ENCODE measurements at regions not wholly inside any gene's neighbourhood (a gene's known extent, or its start where the extent isn't known, plus 50 kb on each side); places are given as distances from the start of the nearest gene placed in this dataset.

DNA sequence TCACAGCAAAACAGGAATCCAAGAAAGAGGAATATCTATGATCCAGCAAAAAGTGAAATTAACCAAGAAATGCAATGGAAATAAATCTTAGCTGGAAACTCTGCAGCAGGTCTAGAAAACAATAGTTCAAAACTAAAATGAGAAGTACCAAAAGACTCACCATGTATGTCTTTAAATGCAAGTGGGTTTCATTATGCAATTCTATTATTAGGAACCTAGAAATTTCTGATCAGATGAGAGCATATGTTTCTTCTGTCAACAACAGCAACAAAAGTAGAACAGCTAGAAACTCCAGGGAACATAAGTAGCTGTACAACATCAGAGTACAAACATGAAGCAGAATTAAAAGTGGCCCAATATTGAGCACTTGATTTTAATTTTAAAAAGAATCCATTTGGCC, 304.0 kb downstream of the ARHGAP12 start:
- no peak overlapping the region for H3K4me3 ChIP-seq (ENCODE audit: low read length)
- no TSS peak for BruUV-seq (replicated peaks)
- no peak for ATAC-seq
- no peaks in the 10 kb centered on the region for H3K9me2 ChIP-seq (replicated peaks; ENCODE audit: low read length)
- intact Hi-C loops (cut with micrococcal nuclease), result no loop called here
- H2AFZ ChIP-seq (ENCODE audit: low read length), result no peak overlapping the region
- ChIA-PET POLR2A (ENCODE audit: unreplicated experiment) (interaction anchor here (0.6 kb wide), 1 partner anchor 749 kb away, joined by 4 read pairs; no protein-coding TSS in a partner anchor), CTCF (no interaction called here)
- no peak for TF ChIP-seq EZH2 (IDR thresholded peaks at IDR 0.05; ENCODE audit: low read length, unreplicated experiment)
- TF ChIP-seq, protein P1, sequence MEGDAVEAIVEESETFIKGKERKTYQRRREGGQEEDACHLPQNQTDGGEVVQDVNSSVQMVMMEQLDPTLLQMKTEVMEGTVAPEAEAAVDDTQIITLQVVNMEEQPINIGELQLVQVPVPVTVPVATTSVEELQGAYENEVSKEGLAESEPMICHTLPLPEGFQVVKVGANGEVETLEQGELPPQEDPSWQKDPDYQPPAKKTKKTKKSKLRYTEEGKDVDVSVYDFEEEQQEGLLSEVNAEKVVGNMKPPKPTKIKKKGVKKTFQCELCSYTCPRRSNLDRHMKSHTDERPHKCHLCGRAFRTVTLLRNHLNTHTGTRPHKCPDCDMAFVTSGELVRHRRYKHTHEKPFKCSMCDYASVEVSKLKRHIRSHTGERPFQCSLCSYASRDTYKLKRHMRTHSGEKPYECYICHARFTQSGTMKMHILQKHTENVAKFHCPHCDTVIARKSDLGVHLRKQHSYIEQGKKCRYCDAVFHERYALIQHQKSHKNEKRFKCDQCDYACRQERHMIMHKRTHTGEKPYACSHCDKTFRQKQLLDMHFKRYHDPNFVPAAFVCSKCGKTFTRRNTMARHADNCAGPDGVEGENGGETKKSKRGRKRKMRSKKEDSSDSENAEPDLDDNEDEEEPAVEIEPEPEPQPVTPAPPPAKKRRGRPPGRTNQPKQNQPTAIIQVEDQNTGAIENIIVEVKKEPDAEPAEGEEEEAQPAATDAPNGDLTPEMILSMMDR (conservative IDR thresholded peaks at IDR 0.05; ENCODE audit: low read depth, low read length), result no peak
- TF ChIP-seq EZH2phosphoT487 (IDR thresholded peaks at IDR 0.05; ENCODE audit: borderline replicate concordance, low read length), result no peak
- H3K9ac ChIP-seq (ENCODE audit: low read length), result no peak overlapping the region
- H3K4me2 ChIP-seq (ENCODE audit: low read length), result no peak overlapping the region
- no peaks in the 10 kb centered on the region for H3K79me2 ChIP-seq (ENCODE audit: low read length)
- no peaks in the 10 kb centered on the region for H3F3A ChIP-seq (ENCODE audit: low read length, unreplicated experiment)
- no peaks in the 10 kb centered on the region for H3K36me3 ChIP-seq (ENCODE audit: low read depth, low read length)
- no peaks in the 10 kb centered on the region for H4K20me1 ChIP-seq (ENCODE audit: low read length)
- H3K9me3 ChIP-seq (ENCODE audit: low read length), result 0 out of 2 replicates have a peak, but pooled peaks cover 4% of the 10 kb centered on the region
- no peak for DNase-seq
- H3K27me3 ChIP-seq (ENCODE audit: low read length), result no peaks in the 10 kb centered on the region
- no peaks in the 10 kb centered on the region for H3K4me1 ChIP-seq (ENCODE audit: insufficient read depth, low read length)
- no peak overlapping the region for H3K27ac ChIP-seq (ENCODE audit: low read length)

GRCh38 chr10:31623947-31624346, 304.7 kb downstream of the ARHGAP12 start:
- POLR2A ChIA-PET (ENCODE audit: unreplicated experiment), result no interaction called here
- DNase-seq, result no peak
- no TSS peak for BruUV-seq (replicated peaks)

DNA sequence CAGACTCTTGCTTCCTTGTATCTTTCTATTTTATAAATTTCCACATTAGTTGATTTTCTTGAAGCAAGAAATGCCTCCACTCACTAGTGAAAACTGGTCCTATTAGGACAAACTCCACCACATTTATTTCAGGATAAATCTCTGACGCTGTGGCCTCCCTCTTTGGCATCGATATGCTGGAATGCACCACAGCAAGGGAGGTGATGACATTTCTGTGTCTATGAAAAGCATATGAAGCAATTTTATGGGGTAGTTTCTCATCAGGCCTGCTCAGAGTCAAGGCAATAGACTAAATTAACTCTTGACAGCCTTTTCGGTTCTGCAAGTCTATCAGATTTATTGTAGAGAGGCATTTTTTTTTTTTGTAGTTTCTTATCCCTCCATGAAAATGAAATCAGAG, 304.4 kb downstream of the ZEB1 start:
- ChIA-PET CTCF (no interaction called here), POLR2A (ENCODE audit: unreplicated experiment) (no interaction called here)
- H4K20me1 ChIP-seq (ENCODE audit: low read length), result no peaks in the 10 kb centered on the region
- H3K27ac ChIP-seq (ENCODE audit: low read length), result no peak overlapping the region
- no peak overlapping the region for H3K9ac ChIP-seq (ENCODE audit: low read length)
- no peaks in the 10 kb centered on the region for H3K27me3 ChIP-seq (ENCODE audit: low read length)
- BruUV-seq (replicated peaks), result no TSS peak
- H2AFZ ChIP-seq (ENCODE audit: low read length), result no peak overlapping the region
- TF ChIP-seq, protein P1 (conservative IDR thresholded peaks at IDR 0.05; ENCODE audit: low read depth, low read length), result no peak
- TF ChIP-seq EZH2phosphoT487 (IDR thresholded peaks at IDR 0.05; ENCODE audit: borderline replicate concordance, low read length), result no peak
- TF ChIP-seq EZH2 (IDR thresholded peaks at IDR 0.05; ENCODE audit: low read length, unreplicated experiment), result no peak
- no peaks in the 10 kb centered on the region for H3K36me3 ChIP-seq (ENCODE audit: low read depth, low read length)
- H3K4me3 ChIP-seq (ENCODE audit: low read length), result no peak overlapping the region
- no peaks in the 10 kb centered on the region for H3K9me2 ChIP-seq (replicated peaks; ENCODE audit: low read length)
- no peaks in the 10 kb centered on the region for H3K4me1 ChIP-seq (ENCODE audit: insufficient read depth, low read length)
- H3K79me2 ChIP-seq (ENCODE audit: low read length), result no peaks in the 10 kb centered on the region
- H3K4me2 ChIP-seq (ENCODE audit: low read length), result no peak overlapping the region
- H3F3A ChIP-seq (ENCODE audit: low read length, unreplicated experiment), result no peaks in the 10 kb centered on the region
- DNase-seq (no peak), ATAC-seq (no peak)
- intact Hi-C loops (cut with micrococcal nuclease), result no loop called here
- 0 out of 2 replicates have a peak, but pooled peaks cover 4% of the 10 kb centered on the region for H3K9me3 ChIP-seq (ENCODE audit: low read length)

More at GRCh38 chr10:31623947-31624346, 304.7 kb downstream of the ARHGAP12 start:
- no peak overlapping the region for H3K27ac ChIP-seq (ENCODE audit: low read length)
- no peaks in the 10 kb centered on the region for H3K4me1 ChIP-seq (ENCODE audit: insufficient read depth, low read length)
- H3F3A ChIP-seq (ENCODE audit: low read length, unreplicated experiment), result no peaks in the 10 kb centered on the region
- no peak overlapping the region for H3K4me3 ChIP-seq (ENCODE audit: low read length)
- no peaks in the 10 kb centered on the region for H3K27me3 ChIP-seq (ENCODE audit: low read length)
- H2AFZ ChIP-seq (ENCODE audit: low read length), result no peak overlapping the region
- no peak overlapping the region for H3K9ac ChIP-seq (ENCODE audit: low read length)
- intact Hi-C loops (cut with micrococcal nuclease), result no loop called here
- no peaks in the 10 kb centered on the region for H3K79me2 ChIP-seq (ENCODE audit: low read length)
- no peaks in the 10 kb centered on the region for H3K9me2 ChIP-seq (replicated peaks; ENCODE audit: low read length)
- TF ChIP-seq EZH2phosphoT487 (IDR thresholded peaks at IDR 0.05; ENCODE audit: borderline replicate concordance, low read length), result no peak
- TF ChIP-seq EZH2 (IDR thresholded peaks at IDR 0.05; ENCODE audit: low read length, unreplicated experiment), result no peak
- TF ChIP-seq, protein P1 (conservative IDR thresholded peaks at IDR 0.05; ENCODE audit: low read depth, low read length), result no peak
- H3K4me2 ChIP-seq (ENCODE audit: low read length), result no peak overlapping the region
- CTCF ChIA-PET, result no interaction called here
- 0 out of 2 replicates have a peak, but pooled peaks cover 4% of the 10 kb centered on the region for H3K9me3 ChIP-seq (ENCODE audit: low read length)
- ATAC-seq, result no peak
- no peaks in the 10 kb centered on the region for H3K36me3 ChIP-seq (ENCODE audit: low read depth, low read length)
- no peaks in the 10 kb centered on the region for H4K20me1 ChIP-seq (ENCODE audit: low read length)

Data from PC-3 (cell line).